ENCODE measurements at regions not wholly inside any gene's neighbourhood (a gene's known extent, or its start where the extent isn't known, plus 50 kb on each side); places are given as distances from the start of the nearest gene placed in this dataset.

DNA sequence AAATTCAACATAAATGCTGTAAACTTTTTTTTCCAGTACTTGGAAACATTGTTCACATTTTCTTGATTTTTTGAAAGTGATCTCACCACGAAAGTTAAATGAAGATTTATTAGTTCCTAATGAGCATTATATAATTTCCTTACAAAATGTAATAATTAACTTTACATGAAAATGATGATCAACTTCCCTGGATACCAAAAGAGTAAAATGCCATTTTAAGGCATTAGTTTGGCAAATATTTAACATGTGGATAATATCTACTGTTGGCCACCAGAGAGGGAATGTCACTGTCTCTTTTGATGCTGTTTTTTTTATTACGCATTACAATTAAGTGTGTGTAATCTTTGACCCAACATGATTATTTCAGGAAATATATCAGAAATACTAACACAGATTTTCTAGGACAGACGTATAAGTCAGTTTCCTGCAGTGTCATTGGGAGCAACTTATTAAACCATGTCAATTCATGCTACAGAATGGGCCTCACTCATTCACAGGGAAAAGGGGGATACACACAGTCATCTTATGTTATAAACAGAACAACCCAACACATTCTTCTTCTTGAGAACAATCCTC is 903.9 kb upstream of the ADGRL2 start:
- H3K4me3 ChIP-seq (ENCODE audit: low read length) = no peak overlapping the region
- TF ChIP-seq, protein P1, sequence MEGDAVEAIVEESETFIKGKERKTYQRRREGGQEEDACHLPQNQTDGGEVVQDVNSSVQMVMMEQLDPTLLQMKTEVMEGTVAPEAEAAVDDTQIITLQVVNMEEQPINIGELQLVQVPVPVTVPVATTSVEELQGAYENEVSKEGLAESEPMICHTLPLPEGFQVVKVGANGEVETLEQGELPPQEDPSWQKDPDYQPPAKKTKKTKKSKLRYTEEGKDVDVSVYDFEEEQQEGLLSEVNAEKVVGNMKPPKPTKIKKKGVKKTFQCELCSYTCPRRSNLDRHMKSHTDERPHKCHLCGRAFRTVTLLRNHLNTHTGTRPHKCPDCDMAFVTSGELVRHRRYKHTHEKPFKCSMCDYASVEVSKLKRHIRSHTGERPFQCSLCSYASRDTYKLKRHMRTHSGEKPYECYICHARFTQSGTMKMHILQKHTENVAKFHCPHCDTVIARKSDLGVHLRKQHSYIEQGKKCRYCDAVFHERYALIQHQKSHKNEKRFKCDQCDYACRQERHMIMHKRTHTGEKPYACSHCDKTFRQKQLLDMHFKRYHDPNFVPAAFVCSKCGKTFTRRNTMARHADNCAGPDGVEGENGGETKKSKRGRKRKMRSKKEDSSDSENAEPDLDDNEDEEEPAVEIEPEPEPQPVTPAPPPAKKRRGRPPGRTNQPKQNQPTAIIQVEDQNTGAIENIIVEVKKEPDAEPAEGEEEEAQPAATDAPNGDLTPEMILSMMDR (conservative IDR thresholded peaks at IDR 0.05; ENCODE audit: low read depth, low read length) = no peak
- DNase-seq (ENCODE audit: low read depth) = no peak

DNA sequence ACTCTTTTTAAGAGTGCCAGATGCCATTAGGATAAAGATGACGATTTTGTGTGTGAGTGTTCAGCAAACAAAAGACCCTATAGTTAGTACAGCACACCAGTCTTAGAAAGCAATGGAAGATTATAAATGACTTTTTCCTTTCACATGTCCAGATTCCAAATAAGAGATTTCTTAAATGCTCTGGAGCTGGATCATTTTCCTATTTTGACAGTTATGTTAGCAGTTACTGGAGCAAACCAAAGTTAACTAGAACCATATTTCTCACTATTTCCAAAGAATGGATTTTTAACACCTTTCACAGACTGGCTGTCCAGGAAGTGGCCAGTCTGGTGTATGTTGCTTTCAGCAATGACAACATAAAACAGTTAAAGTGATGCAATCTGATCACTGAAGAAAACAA is 905.8 kb upstream of the ADGRL2 start:
- no peak overlapping the region for H3K4me3 ChIP-seq (ENCODE audit: low read length)
- DNase-seq (ENCODE audit: low read depth) = no peak
- TF ChIP-seq, protein P1 (conservative IDR thresholded peaks at IDR 0.05; ENCODE audit: low read depth, low read length) = no peak

DNA sequence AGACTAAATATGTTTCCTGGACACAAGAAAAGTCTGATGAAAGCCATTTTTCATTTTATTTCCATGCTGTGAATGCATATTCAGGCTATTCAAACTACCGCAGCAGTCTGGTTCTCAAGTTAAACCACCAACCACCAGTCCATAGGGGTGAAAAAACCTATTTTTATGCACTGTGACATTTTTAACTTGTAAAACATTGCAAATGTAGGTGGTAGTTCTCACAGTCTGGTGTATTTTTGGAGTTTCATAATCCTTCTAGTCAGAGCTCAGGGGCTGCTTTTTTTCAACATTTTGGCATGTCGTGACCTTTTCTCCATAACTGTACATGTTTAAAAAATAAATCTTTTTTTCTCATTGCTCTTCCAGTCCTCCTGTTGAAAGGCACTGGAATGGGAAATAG is 907.6 kb upstream of the ADGRL2 start:
- H3K4me3 ChIP-seq (ENCODE audit: low read length) = no peak overlapping the region
- DNase-seq (ENCODE audit: low read depth) = no peak
- TF ChIP-seq, protein P1 (conservative IDR thresholded peaks at IDR 0.05; ENCODE audit: low read depth, low read length) = no peak

DNA sequence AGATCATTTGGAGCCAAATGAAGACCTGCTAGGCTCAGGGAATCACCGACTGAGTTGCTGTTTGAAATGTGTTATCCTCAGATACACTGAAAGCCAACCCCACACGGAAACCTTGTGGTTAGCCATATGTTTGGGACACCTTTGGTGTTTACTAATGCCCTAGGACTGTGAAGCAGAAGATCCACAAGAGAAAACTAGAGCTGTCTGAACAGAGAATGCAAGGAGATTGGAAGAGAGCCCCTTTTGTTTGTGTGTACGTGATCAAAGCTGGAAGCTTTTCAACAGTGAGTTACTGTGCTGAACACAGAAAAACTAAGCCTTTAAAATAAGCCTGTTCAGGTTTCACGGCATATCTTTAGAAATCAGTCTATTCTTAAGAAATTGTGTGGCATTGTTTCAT is 908.2 kb upstream of the ADGRL2 start:
- DNase-seq (ENCODE audit: low read depth) = peak; percentile 34
- no peak overlapping the region for H3K4me3 ChIP-seq (ENCODE audit: low read length)
- TF ChIP-seq, protein P1 (conservative IDR thresholded peaks at IDR 0.05; ENCODE audit: low read depth, low read length) = no peak

DNA sequence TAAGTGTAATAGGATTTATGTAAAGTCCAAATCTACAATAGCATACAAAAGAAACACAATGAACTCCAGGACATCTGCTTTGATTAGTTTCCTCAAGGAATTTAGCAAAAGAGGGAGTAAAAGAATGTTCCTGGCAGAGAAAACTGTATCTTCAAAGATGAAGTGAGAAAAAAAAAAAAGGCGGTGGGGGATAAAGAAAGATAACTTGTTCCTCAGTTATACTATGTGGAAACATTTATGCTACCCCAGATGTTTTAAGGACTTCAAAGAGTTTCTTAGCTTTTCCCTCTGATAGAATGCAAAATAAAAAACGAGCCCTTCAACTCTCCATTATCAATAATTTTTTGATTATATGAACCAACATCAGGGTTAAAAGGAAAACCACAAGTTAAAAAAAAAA is 908.9 kb upstream of the ADGRL2 start:
- DNase-seq (ENCODE audit: low read depth) = no peak
- H3K4me3 ChIP-seq (ENCODE audit: low read length) = no peak overlapping the region
- TF ChIP-seq, protein P1 (conservative IDR thresholded peaks at IDR 0.05; ENCODE audit: low read depth, low read length) = no peak

DNA sequence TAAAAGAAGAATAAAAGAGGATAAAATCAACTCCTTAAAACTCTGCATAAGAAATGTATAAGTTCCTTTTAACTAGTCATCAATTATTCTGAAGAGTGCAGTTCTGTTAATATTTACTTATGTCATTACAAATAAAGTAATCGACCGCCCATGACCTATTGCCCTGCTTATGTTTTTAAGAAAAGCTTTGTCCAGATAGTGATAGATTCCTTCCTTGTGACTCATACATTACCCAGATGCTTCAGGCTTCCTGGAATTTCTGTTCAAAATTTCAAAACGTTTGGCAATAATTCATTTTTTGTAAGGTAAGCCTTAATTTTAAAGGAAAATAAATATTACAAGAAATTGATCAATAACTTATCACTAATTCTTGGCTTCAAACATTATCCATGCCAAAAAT is 918.2 kb upstream of the ADGRL2 start:
- H3K4me3 ChIP-seq (ENCODE audit: low read length) = no peak overlapping the region
- TF ChIP-seq, protein P1 (conservative IDR thresholded peaks at IDR 0.05; ENCODE audit: low read depth, low read length) = no peak
- DNase-seq (ENCODE audit: low read depth) = peak; percentile 53

DNA sequence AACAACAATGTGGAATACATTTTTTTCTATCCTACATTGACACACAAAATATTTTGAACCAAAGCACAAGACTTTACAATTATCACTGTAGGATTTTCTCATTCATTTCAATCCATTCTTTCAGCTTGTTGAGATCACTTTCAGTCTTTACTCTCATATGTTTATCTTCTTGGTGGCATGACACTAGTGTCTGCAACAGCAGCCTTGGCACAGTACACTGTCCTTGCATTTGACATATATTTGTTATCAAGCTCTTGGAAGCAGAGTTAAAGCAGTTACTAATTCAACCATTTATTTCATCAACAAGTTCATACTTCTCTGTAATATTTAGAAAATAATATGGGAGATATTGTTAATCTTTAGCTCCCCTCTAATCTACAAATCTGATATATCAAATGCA is 922.4 kb upstream of the ADGRL2 start:
- DNase-seq (ENCODE audit: low read depth) = no peak
- no peak overlapping the region for H3K4me3 ChIP-seq (ENCODE audit: low read length)
- TF ChIP-seq, protein P1 (conservative IDR thresholded peaks at IDR 0.05; ENCODE audit: low read depth, low read length) = no peak
